GM18909 (cell line): ENCODE measurements at regions not wholly inside any gene's neighbourhood (a gene's known extent, or its start where the extent isn't known, plus 50 kb on each side); places are given as distances from the start of the nearest gene placed in this dataset.
"Not testable (repeated sequence)": the region's sequence is repeated elsewhere in the genome, so short reads cannot be mapped to it uniquely, and the experiment has no call there.

Experiments used
- ATAC-seq: cut with Tn5 transposase; IDR thresholded peaks from one replicate; pipeline ENCODE4 v1.9.1; 2021; ENCODE audit warnings: mild to moderate bottlenecking; ENCODE audit not compliant: unreplicated experiment, poor library complexity

DNA sequence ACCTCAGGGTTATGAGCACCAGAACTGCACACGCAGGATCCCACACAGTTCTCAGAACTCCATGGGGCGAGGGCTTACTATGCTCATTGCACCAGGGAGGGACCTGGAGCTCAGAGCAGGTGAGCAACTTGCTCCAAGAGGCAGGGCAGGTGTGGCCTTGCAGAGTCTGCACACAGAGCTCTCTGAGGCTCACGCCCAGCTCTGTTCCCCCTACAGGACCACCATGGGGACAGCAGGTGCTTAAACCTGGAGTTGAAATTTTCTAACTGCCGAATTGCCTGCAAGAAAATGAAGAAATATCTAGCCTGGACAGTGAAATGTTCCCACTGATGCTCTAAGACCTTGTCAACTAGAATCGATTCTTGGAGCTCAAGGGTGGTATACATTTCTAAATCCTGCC is 49.9 kb upstream of the MSMB start:
- not testable (repeated sequence) for ATAC-seq

DNA sequence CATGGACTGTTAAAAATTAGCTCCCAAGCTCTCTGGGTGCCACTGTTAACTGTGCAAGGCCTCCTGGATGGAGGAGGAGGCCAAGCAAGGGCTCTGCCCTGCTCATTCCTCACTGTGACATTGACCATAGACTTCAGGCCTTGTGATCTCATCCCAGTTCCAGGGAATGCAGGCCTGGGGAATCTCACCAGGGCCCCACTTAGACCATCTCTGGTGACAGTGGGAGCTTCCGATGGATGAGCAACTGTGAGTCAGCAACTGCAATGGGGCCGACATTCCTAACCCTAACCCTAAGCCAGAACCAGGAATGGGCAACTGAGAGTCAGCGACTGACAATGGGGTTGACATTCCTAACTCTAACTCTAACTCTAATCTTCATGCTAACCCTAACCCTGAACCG is 50.4 kb upstream of the MSMB start:
- ATAC-seq = no peak

DNA sequence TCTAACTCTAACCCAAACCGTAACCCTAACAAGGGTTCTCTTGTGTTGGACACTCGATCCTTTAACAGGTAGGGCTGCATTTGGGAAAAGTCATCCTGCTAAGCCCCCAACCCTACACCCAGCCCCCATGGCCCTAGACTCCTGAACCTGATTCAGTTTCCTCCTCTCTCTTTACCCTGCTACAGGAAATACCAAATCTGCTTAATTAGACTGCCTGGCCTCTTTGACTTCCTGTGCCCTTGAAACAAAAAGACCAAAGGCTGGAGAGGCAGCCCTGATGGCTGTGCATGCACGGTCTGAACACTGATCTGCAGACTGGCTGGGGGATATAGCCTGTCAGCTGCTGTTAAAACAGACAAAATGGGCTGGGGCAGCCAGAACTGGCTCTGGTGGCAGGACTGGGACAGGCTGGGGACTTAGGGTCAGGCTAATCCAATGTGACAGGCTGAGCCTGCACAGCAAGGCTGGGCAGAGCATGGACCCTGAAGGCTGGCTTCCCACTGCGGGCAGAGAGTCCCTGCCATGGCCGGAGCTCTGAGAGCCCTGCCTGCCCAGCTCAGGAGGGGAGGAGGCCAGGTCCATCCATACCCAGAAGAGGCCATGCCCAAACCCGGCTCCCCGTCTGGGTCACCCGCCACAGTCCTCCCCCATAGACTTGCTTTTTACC is 51.0 kb upstream of the MSMB start:
- ATAC-seq = no peak

DNA sequence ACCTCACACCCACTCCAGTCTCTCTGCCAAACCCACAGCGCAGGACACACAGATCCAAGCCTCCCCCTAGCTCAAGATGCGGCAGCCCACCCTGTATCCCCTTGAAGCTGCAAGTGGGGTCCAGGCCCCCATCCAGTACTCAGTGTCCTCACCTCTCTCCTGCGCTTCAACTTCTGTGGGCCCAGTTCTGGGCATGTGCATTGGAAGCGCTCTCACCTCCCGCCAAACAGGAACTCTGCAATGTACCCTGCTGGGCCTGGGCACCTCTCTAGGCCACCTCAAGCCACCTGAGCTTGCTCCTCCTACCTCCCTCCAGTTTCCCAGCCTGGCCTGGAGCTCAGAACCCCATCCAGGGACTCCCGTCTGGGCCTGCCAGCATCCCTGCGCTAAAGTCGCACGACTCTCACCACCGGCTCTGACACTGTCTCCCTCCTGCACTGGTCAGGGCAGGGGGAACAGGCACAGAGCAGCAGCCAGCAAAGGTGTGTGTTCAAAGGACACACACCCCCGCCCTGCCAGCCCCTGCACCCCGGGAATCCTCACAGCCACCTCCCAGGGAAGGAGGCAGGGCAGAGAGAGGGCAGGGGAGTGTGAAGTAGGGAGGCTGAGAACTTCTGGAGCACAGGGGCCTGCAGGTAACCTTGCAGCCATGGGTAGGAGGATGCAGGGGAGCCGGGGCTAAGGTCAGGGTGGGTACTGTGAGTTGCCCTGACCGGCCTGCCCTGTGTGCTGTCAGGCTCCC is 51.7 kb upstream of the MSMB start:
- no peak for ATAC-seq

DNA sequence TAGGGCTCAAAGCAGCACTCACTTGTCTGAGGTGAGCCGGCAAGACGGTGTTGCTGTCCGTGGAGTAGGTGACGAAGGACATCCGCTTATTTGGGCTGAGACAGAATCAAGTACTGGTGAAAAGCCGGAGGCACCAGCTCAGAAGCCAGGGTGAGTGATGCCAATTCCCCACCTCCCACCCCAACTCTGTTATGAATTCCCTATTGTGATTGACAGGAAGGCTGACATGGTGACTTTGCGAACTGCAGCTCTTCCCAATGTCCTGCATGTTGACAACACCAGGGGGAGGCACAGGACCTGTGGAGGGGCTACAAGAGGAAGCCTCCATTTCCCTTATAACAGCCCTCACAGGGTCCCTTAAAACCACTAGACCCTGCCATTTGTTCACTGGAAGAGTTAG is 52.3 kb upstream of the MSMB start:
- no peak for ATAC-seq

DNA sequence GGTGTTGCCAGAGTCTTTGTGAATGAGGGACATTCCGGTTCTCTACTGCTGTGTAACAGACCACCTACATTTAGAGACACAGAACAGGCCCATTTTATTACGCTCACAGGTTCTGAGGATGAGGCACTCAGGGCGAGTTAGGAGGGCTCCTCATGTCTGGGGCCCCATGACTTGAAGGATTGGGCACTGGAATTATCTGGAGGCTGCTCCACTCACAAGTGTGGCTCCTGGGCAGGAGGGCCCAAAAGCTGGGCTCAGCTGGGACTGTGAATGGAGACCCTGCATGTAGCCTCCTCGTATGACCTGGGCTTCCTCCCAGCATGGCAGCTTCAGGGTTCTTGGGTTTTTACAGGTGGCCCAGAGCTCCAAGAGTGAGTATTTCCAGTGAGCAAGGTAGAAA is 52.9 kb upstream of the MSMB start:
- ATAC-seq = not testable (repeated sequence)

DNA sequence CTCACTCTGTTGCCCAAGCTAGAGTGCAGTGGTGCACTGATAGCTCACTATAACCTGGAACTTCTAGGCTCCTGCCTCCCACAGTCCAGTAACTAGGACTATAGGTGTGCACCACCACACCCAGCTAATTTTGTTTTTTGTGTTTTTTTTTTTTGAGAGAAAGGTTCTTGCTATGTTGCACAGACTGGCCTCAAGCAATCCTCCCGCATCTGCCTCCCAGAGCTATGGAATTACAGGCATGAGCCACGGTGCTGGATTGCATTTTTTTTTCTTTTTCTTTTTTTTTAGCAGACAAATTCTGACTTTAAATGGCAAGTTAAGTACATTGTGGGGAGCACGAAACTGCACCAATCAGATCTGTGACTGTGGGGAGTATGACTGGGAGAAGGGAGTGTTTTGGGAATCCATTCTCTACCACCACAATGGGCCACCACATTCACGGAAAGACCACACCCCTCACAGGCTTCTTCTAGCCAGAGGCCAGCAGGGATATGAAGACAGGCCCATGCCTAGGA is 58.1 kb upstream of the MSMB start:
- ATAC-seq = no peak

DNA sequence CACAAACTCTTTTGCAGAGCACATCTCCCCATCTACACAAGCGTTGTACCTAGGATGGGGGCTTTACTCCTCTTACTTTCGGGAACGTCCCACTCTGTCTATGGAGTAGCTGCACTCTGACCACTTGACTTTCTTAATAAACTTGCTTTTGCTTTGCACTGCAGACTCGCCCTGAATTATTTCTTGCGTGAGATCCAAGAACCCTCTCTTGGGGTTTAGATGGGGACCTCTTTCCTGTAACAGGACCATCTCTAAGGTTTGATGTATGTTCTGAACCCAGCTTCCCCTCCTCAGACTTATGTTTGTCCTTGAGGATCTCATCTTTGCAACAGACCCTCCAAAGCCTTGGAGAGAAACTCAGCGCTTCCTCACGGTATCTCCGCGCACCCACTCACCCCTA is 59.3 kb upstream of the MSMB start:
- not testable (repeated sequence) for ATAC-seq

DNA sequence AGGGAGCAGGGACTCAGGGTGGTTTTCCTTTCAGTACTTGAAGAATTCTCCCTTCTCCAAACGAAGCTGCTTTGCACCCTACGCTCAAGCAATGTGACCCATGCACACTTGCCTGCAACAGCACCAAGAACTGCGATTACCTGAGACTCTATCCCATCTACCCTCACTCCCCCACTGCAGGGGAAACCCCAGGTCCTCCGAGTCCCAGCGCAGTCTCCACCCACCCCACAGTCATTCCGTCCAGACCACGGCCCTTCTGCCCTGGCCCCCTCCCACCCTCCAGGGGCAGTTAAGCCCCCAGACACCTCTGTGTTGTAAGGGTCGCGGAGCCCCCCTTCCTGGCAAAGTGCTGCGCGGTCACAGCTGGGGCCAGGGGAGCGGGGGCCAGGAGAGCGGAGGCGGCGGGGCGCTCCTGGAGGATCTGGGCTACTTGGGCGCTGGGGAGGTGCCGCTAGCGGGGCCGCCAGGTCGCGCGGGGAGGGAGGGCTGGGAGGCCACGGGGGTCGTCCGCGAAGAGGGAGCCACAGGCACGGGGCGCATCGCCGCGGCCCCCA is 59.9 kb upstream of the MSMB start:
- ATAC-seq = peak; percentile 17

DNA sequence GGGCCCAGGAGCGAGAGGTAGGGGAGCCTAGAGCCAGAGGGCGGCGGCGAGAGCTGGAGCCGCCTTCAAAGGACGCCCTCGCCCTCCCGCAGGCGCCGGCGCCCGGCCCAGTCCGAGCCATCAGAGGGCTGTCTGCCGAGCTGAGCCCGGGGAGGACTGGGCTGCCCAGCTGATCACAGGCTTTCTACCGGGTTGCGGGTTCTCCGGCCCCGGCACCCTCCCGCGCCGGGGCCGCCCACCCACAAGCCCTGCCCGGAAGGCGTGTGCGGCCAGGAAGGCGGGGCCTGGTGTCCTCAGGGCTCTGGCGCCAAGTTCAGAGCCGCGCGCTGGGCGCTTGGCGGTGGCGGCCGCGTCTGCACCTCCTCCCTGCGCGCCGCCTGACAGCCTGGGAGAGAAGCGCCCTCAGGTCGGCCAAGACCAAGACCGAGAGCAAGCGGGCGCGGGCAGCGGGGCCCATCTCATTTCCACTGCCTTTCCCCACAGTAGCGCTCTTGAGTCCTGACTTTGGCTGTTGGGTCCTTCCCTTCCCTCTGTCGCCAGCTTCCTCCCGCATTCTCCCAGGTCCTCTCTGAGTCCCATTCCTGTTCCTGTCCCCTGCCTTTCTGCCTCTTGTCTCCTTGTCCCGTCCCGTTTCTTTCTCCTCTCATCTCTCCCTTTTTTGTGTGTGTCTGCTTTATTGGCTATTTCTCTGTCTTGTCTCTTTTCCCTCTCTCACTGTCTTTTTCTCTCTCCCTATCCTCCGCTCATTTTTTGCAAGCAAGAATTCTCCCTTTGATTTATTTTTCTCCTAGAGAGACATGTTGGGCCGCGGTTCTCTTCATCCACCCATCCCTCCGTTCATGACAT is 60.6 kb upstream of the MSMB start:
- ATAC-seq = peak; percentile 97

DNA sequence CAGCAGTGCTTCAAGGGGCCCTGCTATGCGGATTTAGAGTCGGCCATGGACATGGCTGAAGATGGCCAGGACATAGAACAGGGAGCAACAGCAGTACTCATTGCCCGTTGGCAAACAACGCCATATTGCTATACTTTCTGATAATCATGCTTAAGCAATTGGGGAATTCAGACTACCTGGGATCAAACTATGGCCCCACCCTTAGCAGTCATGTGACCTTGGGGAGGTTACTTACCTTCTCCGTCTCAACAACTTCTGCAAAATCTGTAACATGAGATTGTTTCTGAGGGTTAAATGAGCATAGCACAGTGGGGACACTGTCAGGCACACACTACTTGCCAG is 62.1 kb upstream of the MSMB start:
- ATAC-seq = not testable (repeated sequence)

DNA sequence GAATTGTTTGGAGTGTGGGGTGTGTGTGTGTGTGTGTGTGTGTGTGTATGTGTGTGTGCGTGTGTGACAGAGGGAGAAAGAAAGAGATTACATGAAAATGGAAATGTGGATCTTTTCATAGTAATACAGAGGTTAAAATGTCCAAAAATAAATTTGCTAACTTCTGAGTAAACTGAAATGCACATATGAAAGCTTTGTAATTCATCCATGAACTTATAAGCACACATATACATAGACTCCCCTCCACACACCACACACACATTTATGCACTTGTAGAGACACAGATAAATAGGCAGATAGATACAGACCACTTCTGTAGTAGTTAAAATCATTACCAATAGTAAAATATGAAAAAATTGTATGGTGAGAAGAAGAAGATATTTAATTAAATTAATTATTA is 108.2 kb upstream of the MSMB start:
- not testable (repeated sequence) for ATAC-seq

DNA sequence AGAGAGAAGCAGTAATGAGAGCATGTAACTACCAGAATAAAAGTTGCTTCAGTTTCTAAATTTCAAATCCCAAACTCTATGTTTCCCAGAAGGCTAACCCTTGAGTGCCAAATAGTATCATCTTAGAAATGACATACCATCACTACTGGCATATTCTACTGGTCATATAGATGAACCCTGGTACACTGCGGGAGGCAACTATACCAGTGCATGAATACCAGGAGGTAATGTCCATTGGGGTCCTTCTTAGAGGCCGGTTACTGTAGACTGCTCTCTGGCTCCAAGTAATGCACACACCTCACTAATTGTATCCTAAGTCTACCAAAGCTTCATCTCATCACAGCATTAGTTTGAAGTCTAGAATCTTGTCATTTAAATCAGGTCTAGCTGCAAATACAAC is 108.6 kb upstream of the MSMB start:
- not testable (repeated sequence) for ATAC-seq

DNA sequence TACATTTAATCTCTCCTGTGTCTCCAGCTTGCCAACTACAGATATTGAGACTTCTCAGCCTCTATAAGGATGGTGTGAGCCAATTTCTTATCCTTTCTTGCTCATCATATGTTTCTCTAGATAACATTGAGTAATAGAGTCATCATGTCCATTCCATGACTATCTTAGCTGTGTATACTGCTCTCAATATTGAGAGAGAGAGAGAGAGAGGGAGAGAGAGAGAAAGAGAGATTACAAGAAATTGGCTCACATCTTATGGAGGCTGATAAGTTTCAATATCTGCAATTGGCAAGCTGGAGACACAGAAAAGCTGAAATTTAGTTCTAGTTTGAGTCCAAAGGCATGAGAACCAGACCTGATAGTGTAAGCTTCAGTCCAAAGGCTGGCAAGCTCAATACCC is 110.8 kb upstream of the MSMB start:
- not testable (repeated sequence) for ATAC-seq

DNA sequence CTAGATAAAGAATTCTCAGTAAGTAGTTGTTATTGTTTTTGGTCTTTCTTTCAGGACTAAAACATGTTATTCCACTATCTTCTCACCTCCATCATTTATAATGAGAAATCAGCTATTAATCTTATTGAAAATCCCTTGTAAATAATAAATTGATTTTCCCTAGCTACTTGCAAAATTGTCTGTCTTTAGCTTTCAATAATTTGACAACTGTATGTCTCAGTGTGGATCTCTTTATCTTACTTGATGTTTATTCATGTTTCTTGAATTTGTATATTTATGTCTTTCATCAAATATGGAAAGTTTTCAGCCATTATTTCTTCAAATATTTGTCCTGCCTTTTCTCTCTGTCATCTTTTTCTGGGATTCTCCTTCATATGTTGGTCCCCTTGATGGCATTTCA is 117.1 kb upstream of the ANTXRL start:
- ATAC-seq = no peak

DNA sequence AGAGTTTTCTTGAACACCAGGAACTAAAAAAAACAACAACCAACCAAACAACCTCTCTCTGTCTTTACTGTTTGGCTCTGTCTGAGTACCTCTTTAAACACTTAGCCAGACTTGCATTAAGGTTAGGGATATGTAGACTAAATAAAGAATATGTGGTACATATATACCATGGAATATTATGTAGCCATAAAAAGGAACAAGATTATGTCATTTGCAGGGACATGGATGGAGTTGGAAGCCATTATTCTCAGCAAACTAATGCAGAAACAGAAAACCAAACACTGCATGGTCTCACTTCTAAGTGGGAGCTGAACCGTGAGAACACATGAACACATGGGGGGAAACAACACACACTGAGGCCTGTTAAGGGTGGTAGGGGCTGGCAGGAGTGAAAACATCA is 116.0 kb upstream of the ANTXRL start:
- no peak for ATAC-seq

DNA sequence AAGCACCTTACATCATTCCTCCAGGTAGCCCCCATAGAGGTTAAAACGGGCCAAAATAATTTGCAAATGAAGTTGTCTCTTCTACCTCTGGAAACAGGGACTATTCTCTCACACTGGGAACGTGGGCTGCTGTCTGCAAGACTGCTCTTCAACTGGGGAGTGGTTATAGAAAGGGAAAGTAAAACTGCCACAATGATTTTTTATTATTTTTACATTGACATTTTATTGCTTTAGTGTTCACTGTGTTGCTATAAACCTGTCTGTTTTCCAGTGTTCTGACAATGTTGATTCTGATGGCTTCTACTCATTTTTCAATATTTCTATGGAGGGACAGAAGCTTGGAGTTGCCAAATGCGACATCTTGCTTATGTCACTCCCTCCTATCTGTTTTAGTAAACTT is 115.1 kb upstream of the ANTXRL start:
- no peak for ATAC-seq

DNA sequence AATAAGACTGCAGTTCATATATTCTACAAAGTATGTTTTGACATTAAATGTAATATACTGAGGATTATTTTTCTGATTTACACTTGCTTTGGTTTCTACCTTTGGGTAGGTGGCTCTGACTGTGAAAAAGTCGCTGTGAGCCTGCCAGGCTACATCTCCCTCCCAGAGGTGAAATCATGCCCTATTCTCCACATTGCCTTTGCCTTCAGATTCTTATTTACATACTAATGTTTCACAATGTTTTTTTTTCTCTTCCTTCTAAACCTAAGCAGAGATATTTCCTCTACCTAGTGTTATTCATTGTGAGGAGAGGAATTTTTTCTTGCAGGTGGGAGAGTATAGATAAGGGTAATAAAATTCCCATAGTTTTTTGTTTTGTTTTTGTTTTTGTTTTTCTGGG is 111.5 kb upstream of the ANTXRL start:
- ATAC-seq = no peak

DNA sequence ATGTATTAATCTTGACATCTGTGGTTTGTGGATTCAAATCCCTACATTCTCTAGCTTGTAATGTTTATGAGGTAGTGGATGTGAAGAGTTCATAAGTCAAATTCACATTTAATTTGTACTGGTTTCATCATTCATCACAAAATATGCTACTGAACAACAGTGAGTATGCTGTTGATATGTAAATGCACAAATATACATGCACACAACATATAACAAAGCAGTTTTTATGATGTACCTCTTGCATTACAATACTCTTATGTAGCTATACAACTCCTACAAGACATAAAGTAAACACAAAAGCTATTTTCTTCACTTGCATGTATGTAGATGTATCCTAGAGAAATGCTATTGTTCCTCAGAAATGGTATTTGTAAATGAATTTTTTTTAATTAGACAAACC is 111.0 kb upstream of the ANTXRL start:
- ATAC-seq = no peak

DNA sequence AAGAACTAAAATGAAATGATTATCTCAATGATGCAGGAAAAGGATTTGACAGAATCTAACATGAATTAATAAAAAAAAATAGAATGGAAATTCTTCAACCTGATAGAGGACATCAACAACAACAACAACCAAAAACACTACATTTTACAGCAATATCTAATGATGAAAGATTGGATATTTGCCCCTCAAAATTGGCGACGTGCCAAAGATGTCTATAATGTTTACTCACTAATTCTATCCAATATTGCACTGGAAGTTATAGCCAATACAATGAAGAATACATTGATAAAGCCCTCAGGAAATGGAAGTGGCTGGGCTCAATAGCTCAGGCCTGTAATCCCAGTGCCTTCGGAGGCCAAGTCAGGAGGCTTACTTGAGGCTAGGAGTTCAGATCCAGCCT is 99.4 kb upstream of the ANTXRL start:
- not testable (repeated sequence) for ATAC-seq

DNA sequence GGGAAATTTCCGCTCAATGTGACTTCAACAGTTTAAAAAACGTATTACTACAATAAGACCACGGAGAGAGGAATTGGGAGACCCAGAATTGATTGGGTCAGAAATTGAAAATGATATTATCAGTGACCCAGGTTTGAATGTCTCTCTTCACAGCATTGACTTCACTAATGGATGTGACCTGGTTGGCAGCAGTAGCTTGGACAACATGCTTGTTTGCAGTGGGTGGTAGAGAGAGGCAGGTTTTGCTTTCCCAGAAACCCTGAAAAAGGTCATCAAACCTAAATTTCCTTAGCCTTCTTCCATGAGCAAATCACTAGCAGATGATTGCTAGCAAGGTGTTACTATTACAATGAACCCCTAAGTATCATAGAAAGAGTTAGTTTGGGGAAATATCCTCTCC is 89.7 kb upstream of the ANTXRL start:
- ATAC-seq = no peak
